HepG2 (cell line): ENCODE measurements at regions not wholly inside any gene's neighbourhood (a gene's known extent, or its start where the extent isn't known, plus 50 kb on each side); places are given as distances from the start of the nearest gene placed in this dataset.

Experiments
- EHMT2 ChIP-seq: fragments of 200-600 bp; sonication (generic); IDR thresholded peaks from 2 replicates; pipeline ENCODE4 v1.7.0; 2017; ENCODE audit warnings: antibody characterized with exemption, low read depth, low read length, borderline replicate concordance
- FLYWCH1 ChIP-seq: sonication (generic); formaldehyde crosslinking; IDR thresholded peaks from 2 replicates; pipeline ENCODE4 v1.8.1; 2023; ENCODE audit warnings: mild to moderate bottlenecking, missing genetic modification reagents
- FOXK1 ChIP-seq: sonication (generic); formaldehyde crosslinking; IDR thresholded peaks from 2 replicates; pipeline ENCODE4 v1.4.0; 2020; ENCODE audit warnings: low read depth, missing genetic modification reagents, borderline replicate concordance
- FOXM1 ChIP-seq: sonication (generic); formaldehyde crosslinking; IDR thresholded peaks from 2 replicates; pipeline ENCODE4 v1.5.0; 2020; ENCODE audit warnings: missing genetic modification reagents
- GRHL1 ChIP-seq: sonication (generic); formaldehyde crosslinking; conservative IDR thresholded peaks from 2 replicates; pipeline ENCODE4 v1.8.0; 2022; ENCODE audit warnings: missing genetic modification reagents
- HIVEP1 ChIP-seq: sonication (generic); formaldehyde crosslinking; IDR thresholded peaks from 2 replicates; pipeline ENCODE4 v1.4.0; 2020; ENCODE audit warnings: mild to moderate bottlenecking, missing genetic modification reagents
- KLF9 ChIP-seq: IDR thresholded peaks from 2 replicates; pipeline ENCODE4 v1.6.1; 2016; ENCODE audit warnings: low read depth
- NFE2 ChIP-seq: sonication (generic); formaldehyde crosslinking; IDR thresholded peaks from 2 replicates; pipeline ENCODE4 v1.4.0; 2020; ENCODE audit warnings: missing genetic modification reagents
- PRPF4 ChIP-seq: fragments of 200-400 bp; formaldehyde crosslinking; IDR thresholded peaks from 2 replicates; pipeline ENCODE4 v1.6.1; 2016; ENCODE audit warnings: low read length, low read depth; ENCODE audit not compliant: poor library complexity, severe bottlenecking
- REST ChIP-seq, 2 experiments: IDR thresholded peaks; 2 replicates each; pipeline ENCODE4 v1.6.1; 2011 to 2012; ENCODE audit warnings: low read length in 2 of 2, borderline replicate concordance in 1 of 2, low read depth in 1 of 2, mild to moderate bottlenecking in 1 of 2, moderate library complexity in 1 of 2
- SMC3 ChIP-seq: IDR thresholded peaks from 2 replicates; pipeline ENCODE4 v1.6.1; 2011; ENCODE audit warnings: low read length, improper control_type of control experiment
- SP5 ChIP-seq: IDR thresholded peaks from 2 replicates; pipeline ENCODE4 v1.6.1; 2016; ENCODE audit warnings: low read depth, borderline replicate concordance
- ZBTB1 ChIP-seq: sonication (generic); formaldehyde crosslinking; IDR thresholded peaks from 2 replicates; pipeline ENCODE4 v1.4.0; 2020; ENCODE audit warnings: missing genetic modification reagents, borderline replicate concordance
- ZBTB20 ChIP-seq: sonication (generic); formaldehyde crosslinking; IDR thresholded peaks from 2 replicates; pipeline ENCODE4 v1.8.1; 2023; ENCODE audit warnings: missing genetic modification reagents, low read depth, mild to moderate bottlenecking, borderline replicate concordance
- ZBTB7A ChIP-seq: sonication (generic); formaldehyde crosslinking; IDR thresholded peaks from 2 replicates; pipeline ENCODE4 v1.8.0; 2022; ENCODE audit warnings: mild to moderate bottlenecking, missing genetic modification reagents
- ZFP36L1 ChIP-seq: sonication (generic); formaldehyde crosslinking; IDR thresholded peaks from 2 replicates; pipeline ENCODE4 v1.8.0; 2022; ENCODE audit warnings: mild to moderate bottlenecking, missing genetic modification reagents, moderate library complexity
- ZNF17 ChIP-seq: sonication (generic); formaldehyde crosslinking; IDR thresholded peaks from 2 replicates; pipeline ENCODE4 v1.5.0; 2020; ENCODE audit warnings: mild to moderate bottlenecking, missing genetic modification reagents
- ZNF180 ChIP-seq: sonication (generic); formaldehyde crosslinking; IDR thresholded peaks from 2 replicates; pipeline ENCODE4 v1.4.0; 2020; ENCODE audit warnings: low read depth, missing genetic modification reagents, borderline replicate concordance
- ZNF207 ChIP-seq: fragments of 450-650 bp; IDR thresholded peaks from 2 replicates; pipeline ENCODE4 v1.6.1; 2016; ENCODE audit warnings: antibody characterized with exemption, borderline replicate concordance
- ZNF3 ChIP-seq: IDR thresholded peaks from 2 replicates; pipeline ENCODE4 v1.7.0; 2017; ENCODE audit warnings: inconsistent platforms
- ZNF34 ChIP-seq: sonication (generic); formaldehyde crosslinking; IDR thresholded peaks from 2 replicates; pipeline ENCODE4 v1.4.0; 2020; ENCODE audit warnings: mild to moderate bottlenecking, missing genetic modification reagents, borderline replicate concordance
- ZNF468 ChIP-seq: sonication (generic); formaldehyde crosslinking; IDR thresholded peaks from 2 replicates; pipeline ENCODE4 v1.8.0; 2022; ENCODE audit warnings: mild to moderate bottlenecking, moderate library complexity, missing genetic modification reagents
- ZNF550 ChIP-seq: sonication (generic); formaldehyde crosslinking; IDR thresholded peaks from 2 replicates; pipeline ENCODE4 v1.4.0; 2020; ENCODE audit warnings: mild to moderate bottlenecking, missing genetic modification reagents, borderline replicate concordance
- ZNF775 ChIP-seq: sonication (generic); formaldehyde crosslinking; IDR thresholded peaks from 2 replicates; pipeline ENCODE4 v1.4.0; 2020; ENCODE audit warnings: missing genetic modification reagents, mild to moderate bottlenecking, moderate library complexity, borderline replicate concordance
- ZNF780A ChIP-seq: sonication (generic); formaldehyde crosslinking; IDR thresholded peaks from 2 replicates; pipeline ENCODE4 v1.8.0; 2022; ENCODE audit warnings: mild to moderate bottlenecking, missing genetic modification reagents, moderate library complexity
- TF ChIP-seq, protein P1 (sequence below): IDR thresholded peaks from 2 replicates; pipeline ENCODE4 v1.6.1; 2012; ENCODE audit warnings: low read depth, low read length, improper control_type of control experiment

- TF ChIP-seq ZBTB1 (no peak), ZNF34 (CRISPR knock-in tag) (no peak), NFE2 (CRISPR knock-in tag) (no peak), ZNF207 (no peak), ZBTB7A (CRISPR knock-in tag) (no peak), HIVEP1 (CRISPR knock-in tag) (no peak), SMC3 (no peak), ZFP36L1 (CRISPR knock-in tag) (no peak), ZBTB20 (CRISPR knock-in tag) (no peak), FOXK1 (CRISPR knock-in tag) (no peak), GRHL1 (CRISPR knock-in tag) (no peak), EHMT2 (peak; percentile 26; the same call in 1 of the 2 replicates), ZNF180 (no peak), ZNF780A (no peak), ZNF468 (no peak), REST (IDR thresholded peaks at IDR 0.05; ENCODE audit: borderline replicate concordance in 1 of 2, low read depth in 1 of 2, low read length in 2 of 2) (no peak), KLF9 (no peak), SP5 (CRISPR knock-in tag) (no peak), FOXM1 (no peak), FLYWCH1 (CRISPR knock-in tag) (no peak), ZNF775 (CRISPR knock-in tag) (no peak), PRPF4 (no peak), ZNF17 (CRISPR knock-in tag) (no peak), ZNF3 (no peak), ZNF550 (no peak)
- TF ChIP-seq, protein P1, sequence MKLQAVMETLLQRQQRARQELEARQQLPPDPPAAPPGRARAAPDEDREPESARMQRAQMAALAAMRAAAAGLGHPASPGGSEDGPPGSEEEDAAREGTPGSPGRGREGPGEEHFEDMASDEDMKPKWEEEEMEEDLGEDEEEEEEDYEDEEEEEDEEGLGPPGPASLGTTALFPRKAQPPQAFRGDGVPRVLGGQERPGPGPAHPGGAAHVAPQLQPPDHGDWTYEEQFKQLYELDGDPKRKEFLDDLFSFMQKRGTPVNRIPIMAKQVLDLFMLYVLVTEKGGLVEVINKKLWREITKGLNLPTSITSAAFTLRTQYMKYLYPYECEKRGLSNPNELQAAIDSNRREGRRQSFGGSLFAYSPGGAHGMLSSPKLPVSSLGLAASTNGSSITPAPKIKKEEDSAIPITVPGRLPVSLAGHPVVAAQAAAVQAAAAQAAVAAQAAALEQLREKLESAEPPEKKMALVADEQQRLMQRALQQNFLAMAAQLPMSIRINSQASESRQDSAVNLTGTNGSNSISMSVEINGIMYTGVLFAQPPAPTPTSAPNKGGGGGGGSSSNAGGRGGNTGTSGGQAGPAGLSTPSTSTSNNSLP, result peak; percentile 66
Measured at GRCh38 chr9:74041588-74041987, 455.5 kb upstream of the RORB start (continued).
